Psoas muscle (tissue), 7 donors: ENCODE measurements at regions not wholly inside any gene's neighbourhood (a gene's known extent, or its start where the extent isn't known, plus 50 kb on each side); places are given as distances from the start of the nearest gene placed in this dataset.
"Not testable (repeated sequence)": the region's sequence is repeated elsewhere in the genome, so short reads cannot be mapped to it uniquely, and the experiment has no call there.

ENCODE experiments used
- ATAC-seq, 4 donors: fragments of 200-7000 bp; cut with Tn5 transposase; one replicate each; pipeline ENCODE4 v1.9.1; 2020; ENCODE audit warnings: moderate library complexity in 3 of 4, mild to moderate bottlenecking in 2 of 4
- DNase-seq, 2 donors: peaks; one replicate each; pipeline ENCODE4 v3.0.0-alpha.2; 2020
- H3K27ac ChIP-seq: fragments of 200-600 bp; one replicate; pipeline ENCODE4 v1.8.0; 2022
- H3K27me3 ChIP-seq, 3 donors: fragments of 200-600 bp in 1 of 3; one replicate each; pipeline versions ENCODE4 v1.6.1 to v1.8.0; 2013 to 2022; ENCODE audit warnings: low read length in 2 of 3, mild to moderate bottlenecking in 2 of 3, moderate library complexity in 1 of 3; ENCODE audit not compliant: insufficient read depth in 3 of 3
- H3K36me3 ChIP-seq, 2 donors: fragments of 200-600 bp in 1 of 2; one replicate each; pipeline versions ENCODE4 v1.6.1 to v1.8.0; 2013 to 2022; ENCODE audit warnings: low read depth in 1 of 2, mild to moderate bottlenecking in 1 of 2, moderate library complexity in 1 of 2; ENCODE audit not compliant: insufficient read depth in 1 of 2
- H3K4me1 ChIP-seq: fragments of 200-600 bp; one replicate; pipeline ENCODE4 v1.8.0; 2022
- H3K4me3 ChIP-seq: fragments of 200-600 bp; one replicate; pipeline ENCODE4 v1.8.0; 2022; ENCODE audit warnings: mild to moderate bottlenecking
- H3K9me3 ChIP-seq: fragments of 200-600 bp; one replicate; pipeline ENCODE4 v1.8.0; 2022
- CTCF ChIP-seq: fragments of 200-600 bp; IDR thresholded peaks from one replicate; pipeline ENCODE4 v1.8.0; 2022; ENCODE audit warnings: antibody characterized with exemption
- WGBS, 3 donors: extraction: QIAGEN DNeasy Blood & Tissue Kit; methylation state at CpG; one replicate each; pipeline versions ENCODE4 v1.1.6 to v1.1.7; 2013; 5-methylcytosine and 5-hydroxymethylcytosine counted together
- intact Hi-C, 2 donors: fragments of 100-400 bp; cut with DNase I; formaldehyde crosslinking; loops; one replicate each; pipeline versions ENCODE4 v1.11.0 to v1.14.2; 2022
- donor health status: healthy with polysubstance abuse.
- donor health status: DM: no; HTN: no; CAD: no; lungs with moderate emphysema.
- donor health status: Bipolar disorder and iron deficiency.
- donor health status: healthy.
- donor health status: DM: yes; HTN: yes; CAD: no.
- donor health status: DM: no; HTN: no; CAD: no.
- donor health status: DM: yes; HTN: yes; CAD: no.

GRCh38 chr12:89273525-89273924, 78.8 kb downstream of the DUSP6 start:
- no peak for ATAC-seq
- H3K4me1 ChIP-seq, result no peaks in the 10 kb centered on the region
- WGBS, 3 donors, result 66 to 77% (median 69%) methylated on average over 2 of the region's 2 CpGs
- intact Hi-C loops, result no loop called here
- no peaks in the 10 kb centered on the region for H3K27me3 ChIP-seq
- H3K36me3 ChIP-seq, result no peaks in the 10 kb centered on the region
- H3K9me3 ChIP-seq, result no peaks in the 10 kb centered on the region
- no peak overlapping the region for H3K4me3 ChIP-seq
- no peak overlapping the region for H3K27ac ChIP-seq
- TF ChIP-seq CTCF, result no peak
- no peak for DNase-seq

- 95 to 97% (median 96%) methylated on average over 4 of the region's 4 CpGs for WGBS, 3 donors
- no peak for ATAC-seq
- no peak overlapping the region for H3K4me3 ChIP-seq
- TF ChIP-seq CTCF, result no peak
- DNase-seq, result no peak
- no peak overlapping the region for H3K27ac ChIP-seq
- no peaks in the 10 kb centered on the region for H3K36me3 ChIP-seq
- H3K27me3 ChIP-seq, result no peaks in the 10 kb centered on the region
- H3K9me3 ChIP-seq, result no peaks in the 10 kb centered on the region
- intact Hi-C loops, result no loop called here
- no peaks in the 10 kb centered on the region for H3K4me1 ChIP-seq
Observed at GRCh38 chr12:89270548-89270947, 81.8 kb downstream of the DUSP6 start.

GRCh38 chr12:89269174-89269573, 83.1 kb downstream of the DUSP6 start:
- Histone ChIP-seq H3K36me3 (no peaks in the 10 kb centered on the region), H3K9me3 (no peaks in the 10 kb centered on the region), H3K4me1 (no peaks in the 10 kb centered on the region), H3K4me3 (no peak overlapping the region), H3K27ac (no peak overlapping the region), H3K27me3 (no peaks in the 10 kb centered on the region)
- 91 to 93% (median 92%) methylated on average over 3 of the region's 3 CpGs for WGBS, 3 donors
- intact Hi-C loops, result no loop called here
- no peak for ATAC-seq
- no peak for TF ChIP-seq CTCF
- DNase-seq, result no peak

GRCh38 chr12:89267404-89267803, 84.9 kb downstream of the DUSP6 start:
- no peak for ATAC-seq
- no peak for DNase-seq
- no peaks in the 10 kb centered on the region for H3K4me1 ChIP-seq
- TF ChIP-seq CTCF, result no peak
- no peak overlapping the region for H3K27ac ChIP-seq
- intact Hi-C loops, result no loop called here
- 77 to 79% (median 79%) methylated on average over 3 of the region's 3 CpGs for WGBS, 3 donors
- H3K4me3 ChIP-seq, result no peak overlapping the region
- no peaks in the 10 kb centered on the region for H3K36me3 ChIP-seq
- H3K9me3 ChIP-seq, result no peaks in the 10 kb centered on the region
- no peaks in the 10 kb centered on the region for H3K27me3 ChIP-seq

- H3K4me1 ChIP-seq, H3K27me3 ChIP-seq, intact Hi-C loops, H3K36me3 ChIP-seq, DNase-seq, ATAC-seq, H3K27ac ChIP-seq, H3K9me3 ChIP-seq, H3K4me3 ChIP-seq: not testable (repeated sequence)
- 84 to 90% (median 87%) methylated on average over 16 of the region's 16 CpGs for WGBS, 3 donors
Observed at GRCh38 chr12:89266574-89267188, 85.6 kb downstream of the DUSP6 start.
